H1 (cell line): ENCODE measurements at regions not wholly inside any gene's neighbourhood (a gene's known extent, or its start where the extent isn't known, plus 50 kb on each side); places are given as distances from the start of the nearest gene placed in this dataset.

Source experiments
- ATF2 ChIP-seq: IDR thresholded peaks from 2 replicates; pipeline ENCODE4 v1.6.1; 2012; ENCODE audit warnings: low read length, inconsistent platforms
- ATF3 ChIP-seq: IDR thresholded peaks from 2 replicates; pipeline ENCODE4 v1.6.1; 2011; ENCODE audit warnings: low read depth, mild to moderate bottlenecking, low read length; ENCODE audit not compliant: insufficient read depth
- CTCF ChIP-seq, 3 experiments: IDR thresholded peaks; 1 replicate in 2 of 3; 2 replicates in 1 of 3; pipeline versions ENCODE4 v1.5.1 to v1.6.1; 2011; ENCODE audit warnings: low read length in 3 of 3, mild to moderate bottlenecking in 3 of 3, inconsistent platforms in 2 of 3, low read depth in 1 of 3, moderate library complexity in 1 of 3; ENCODE audit not compliant: insufficient read depth in 1 of 3; ENCODE audit errors: control extremely low read depth in 1 of 3
- PHF8 ChIP-seq: fragments of 200-600 bp; sonication (generic); conservative IDR thresholded peaks from 2 replicates; pipeline ENCODE4 v1.7.1; 2012; ENCODE audit warnings: low read depth, mild to moderate bottlenecking, inconsistent platforms, low read length, moderate library complexity
- RBBP5 ChIP-seq: IDR thresholded peaks from 2 replicates; pipeline ENCODE4 v1.7.1; 2012; ENCODE audit warnings: low read depth, mild to moderate bottlenecking, inconsistent platforms, low read length, moderate library complexity, borderline replicate concordance
- SP1 ChIP-seq: IDR thresholded peaks from 2 replicates; pipeline ENCODE4 v1.6.1; 2011; ENCODE audit warnings: low read depth, low read length

- TF ChIP-seq ATF2 (no peak), ATF3 (no peak), PHF8 (no peak), SP1 (no peak), CTCF (IDR thresholded peaks at IDR 0.05; ENCODE audit: control extremely low read depth in 1 of 3, insufficient read depth in 1 of 3, low read depth in 1 of 3, low read length in 3 of 3) (no peak), RBBP5 (no peak)
These were observed 237.8 kb downstream of the TRAM1L1 start (continued) for GRCh38 chr4:116847616-116848015.
